H1 (cell line): ENCODE measurements at regions not wholly inside any gene's neighbourhood (a gene's known extent, or its start where the extent isn't known, plus 50 kb on each side); places are given as distances from the start of the nearest gene placed in this dataset.

ENCODE experiments used
- CTCF ChIA-PET: fragments of 300-600 bp; sonication (Branson Sonifier 250); formaldehyde crosslinking; loops from one replicate; lab custom pipeline; 2021; ENCODE audit not compliant: partially characterized antibody; lab: Charles Lee
- POLR2A ChIA-PET: fragments of 300-600 bp; sonication (Branson Sonifier 250); formaldehyde crosslinking; loops from one replicate; lab custom pipeline; 2021; ENCODE audit warnings: inconsistent platforms; ENCODE audit not compliant: partially characterized antibody; lab: Charles Lee
- DNase-seq, 2 experiments: peaks; one replicate each; pipeline versions ENCODE4 v3.0.0 to v3.0.0-alpha.2; 2010 to 2022; ENCODE audit warnings: low spot score in 2 of 2, low read depth in 1 of 2, mixed read lengths in 1 of 2
- FAIRE-seq: peaks from 2 replicates; lab custom pipeline; 2011; peaks lifted over from hg19 to GRCh38; lab: Jason Lieb, UNC
- H2AFZ ChIP-seq: 2 replicates; pipeline ENCODE4 v1.8.1; 2012; ENCODE audit warnings: low read length, inconsistent platforms
- H2AK5ac ChIP-seq: 2 replicates; pipeline ENCODE4 v1.6.1; 2013; ENCODE audit warnings: low read depth, low read length
- H2BK120ac ChIP-seq: replicated peaks from 2 replicates; pipeline ENCODE3; 2013; ENCODE audit warnings: low read depth, low read length, inconsistent platforms
- H2BK12ac ChIP-seq: 2 replicates; pipeline ENCODE4 v1.6.1; 2013; ENCODE audit warnings: low read depth, low read length
- H2BK15ac ChIP-seq: 2 replicates; pipeline ENCODE4 v1.6.1; 2013; ENCODE audit warnings: low read length
- H2BK20ac ChIP-seq: 2 replicates; pipeline ENCODE4 v1.6.1; 2013; ENCODE audit warnings: low read length
- H2BK5ac ChIP-seq: 2 replicates; pipeline ENCODE4 v1.6.1; 2013; ENCODE audit warnings: low read depth, low read length
- H3K14ac ChIP-seq: 2 replicates; pipeline ENCODE4 v1.6.1; 2013; ENCODE audit warnings: inconsistent platforms; ENCODE audit not compliant: insufficient read length
- H3K18ac ChIP-seq: 2 replicates; pipeline ENCODE4 v1.6.1; 2013; ENCODE audit warnings: low read length; ENCODE audit errors: extremely low read depth
- H3K23ac ChIP-seq: 2 replicates; pipeline ENCODE4 v1.6.1; 2013; ENCODE audit warnings: inconsistent platforms; ENCODE audit not compliant: insufficient read length
- H3K23me2 ChIP-seq: 2 replicates; pipeline ENCODE4 v1.6.1; 2013; ENCODE audit warnings: low read depth, low read length
- H3K27ac ChIP-seq: 2 replicates; pipeline ENCODE4 v1.6.1; 2011; ENCODE audit warnings: low read depth, low read length, inconsistent platforms
- H3K27me3 ChIP-seq, 4 experiments: replicated peaks in 1 of 4; 1 replicate in 1 of 4; 2 replicates in 3 of 4; pipeline versions ENCODE4 v1.6.1 to v1.8.1; 2011 to 2013; ENCODE audit warnings: low read length in 3 of 4, mild to moderate bottlenecking in 3 of 4, inconsistent platforms in 2 of 4, mixed read lengths in 2 of 4, moderate library complexity in 1 of 4; ENCODE audit not compliant: control insufficient read depth in 3 of 4, insufficient read depth in 3 of 4; ENCODE audit errors: extremely low read depth in 1 of 4
- H3K36me3 ChIP-seq, 4 experiments: 2 replicates each; pipeline versions ENCODE4 v1.6.1 to v1.8.1; 2011 to 2013; ENCODE audit warnings: mild to moderate bottlenecking in 4 of 4, low read length in 3 of 4, moderate library complexity in 2 of 4, control low read depth in 1 of 4, inconsistent platforms in 1 of 4; ENCODE audit not compliant: insufficient read depth in 4 of 4, control insufficient read depth in 2 of 4
- H3K4ac ChIP-seq: replicated peaks from 2 replicates; pipeline ENCODE3; 2013; ENCODE audit warnings: low read length, low read depth, mixed read lengths, inconsistent platforms; ENCODE audit not compliant: insufficient read length
- H3K4me1 ChIP-seq, 4 experiments: replicated peaks in 1 of 4; 1 replicate in 1 of 4; 2 replicates in 3 of 4; pipeline versions ENCODE4 v1.6.1 to v1.8.1; 2011 to 2013; ENCODE audit warnings: low read length in 3 of 4, inconsistent platforms in 2 of 4, mixed read lengths in 1 of 4; ENCODE audit not compliant: insufficient read depth in 4 of 4, control insufficient read depth in 3 of 4
- H3K4me2 ChIP-seq, 2 experiments: 2 replicates each; pipeline versions ENCODE4 v1.6.1 to v1.8.1; 2011 to 2013; ENCODE audit warnings: low read depth in 2 of 2, low read length in 2 of 2, control low read depth in 1 of 2, inconsistent platforms in 1 of 2, mild to moderate bottlenecking in 1 of 2; ENCODE audit not compliant: insufficient read depth in 1 of 2
- H3K4me3 ChIP-seq, 4 experiments: fragments of 200-600, 300-600 bp in 1 of 4; sonication (generic), shearing (Covaris generic), sonication (Bioruptor Twin) in 1 of 4; 2 replicates each; pipeline versions ENCODE4 v1.5.1 to v1.8.1; 2011 to 2016; ENCODE audit warnings: low read length in 4 of 4, low read depth in 3 of 4, control low read depth in 2 of 4, inconsistent platforms in 2 of 4, mild to moderate bottlenecking in 2 of 4, mixed read lengths in 1 of 4, moderate library complexity in 1 of 4; ENCODE audit not compliant: insufficient read depth in 2 of 4; ENCODE audit errors: extremely low read depth in 1 of 4
- H3K56ac ChIP-seq: replicated peaks from 2 replicates; pipeline ENCODE3; 2013; ENCODE audit warnings: low read depth, mild to moderate bottlenecking, mixed read lengths, low read length, inconsistent platforms; ENCODE audit not compliant: insufficient read length
- H3K79me1 ChIP-seq: 2 replicates; pipeline ENCODE4 v1.6.1; 2013; ENCODE audit warnings: low read depth, low read length, control low read depth
- H3K79me2 ChIP-seq, 2 experiments: 2 replicates each; pipeline versions ENCODE4 v1.6.1 to v1.8.1; 2012 to 2013; ENCODE audit warnings: low read length in 2 of 2, mild to moderate bottlenecking in 2 of 2, inconsistent platforms in 1 of 2; ENCODE audit not compliant: insufficient read depth in 2 of 2, control insufficient read depth in 1 of 2
- H3K9ac ChIP-seq, 4 experiments: replicated peaks in 1 of 4; 1 replicate in 1 of 4; 2 replicates in 3 of 4; pipeline versions ENCODE4 v1.6.1 to v1.8.1; 2011 to 2013; ENCODE audit warnings: low read depth in 3 of 4, low read length in 3 of 4, control low read depth in 2 of 4, mild to moderate bottlenecking in 2 of 4, moderate library complexity in 2 of 4, inconsistent platforms in 1 of 4; ENCODE audit errors: extremely low read depth in 1 of 4
- H3K9me3 ChIP-seq, 2 experiments: 2 replicates each; pipeline versions ENCODE4 v1.6.1 to v1.8.1; 2012 to 2013; ENCODE audit warnings: mild to moderate bottlenecking in 2 of 2, moderate library complexity in 2 of 2, control low read depth in 1 of 2, inconsistent platforms in 1 of 2, low read depth in 1 of 2, low read length in 1 of 2, mixed read lengths in 1 of 2; ENCODE audit not compliant: insufficient read depth in 2 of 2
- H4K20me1 ChIP-seq, 2 experiments: replicated peaks in 1 of 2; 2 replicates each; pipeline versions ENCODE3 to v1.8.1; 2011 to 2013; ENCODE audit warnings: inconsistent platforms in 2 of 2, low read length in 2 of 2, mild to moderate bottlenecking in 1 of 2; ENCODE audit not compliant: insufficient read depth in 2 of 2, control insufficient read depth in 1 of 2
- H4K5ac ChIP-seq: 2 replicates; pipeline ENCODE4 v1.6.1; 2013; ENCODE audit warnings: low read length, low read depth, mixed read lengths, inconsistent platforms; ENCODE audit not compliant: insufficient read length
- H4K8ac ChIP-seq: 2 replicates; pipeline ENCODE4 v1.8.0; 2013; ENCODE audit warnings: mild to moderate bottlenecking, moderate library complexity, low read length, inconsistent platforms; ENCODE audit not compliant: insufficient read depth; ENCODE audit errors: extremely low read depth
- H4K91ac ChIP-seq: replicated peaks from 2 replicates; pipeline ENCODE3; 2013; ENCODE audit warnings: low read length, mixed read lengths, inconsistent platforms; ENCODE audit not compliant: insufficient read length
- FOSL1 ChIP-seq: IDR thresholded peaks from 2 replicates; pipeline ENCODE4 v1.6.1; 2011; ENCODE audit warnings: mild to moderate bottlenecking, low read depth, low read length, moderate library complexity; ENCODE audit not compliant: insufficient read depth
- GTF2F1 ChIP-seq: IDR thresholded peaks from 2 replicates; pipeline ENCODE4 v1.6.1; 2012; ENCODE audit warnings: low read depth, low read length, improper control_type of control experiment, borderline replicate concordance
- HDAC2 ChIP-seq, 2 experiments: fragments of 300-600 bp in 1 of 2; sonication (generic) in 1 of 2; IDR thresholded peaks; 2 replicates each; pipeline ENCODE4 v1.6.1; 2011 to 2012; ENCODE audit warnings: low read depth in 2 of 2, low read length in 2 of 2, mild to moderate bottlenecking in 2 of 2, moderate library complexity in 2 of 2, borderline replicate concordance in 1 of 2, inconsistent platforms in 1 of 2
- HDAC6 ChIP-seq: IDR thresholded peaks from one replicate; pipeline ENCODE4 v1.7.1; 2012; ENCODE audit warnings: low read depth, mild to moderate bottlenecking, inconsistent platforms, low read length, moderate library complexity
- JUN ChIP-seq: IDR thresholded peaks from 2 replicates; pipeline ENCODE4 v1.6.1; 2011; ENCODE audit warnings: low read depth, mild to moderate bottlenecking, improper control_type of control experiment, low read length
- NANOG ChIP-seq: IDR thresholded peaks from 2 replicates; pipeline ENCODE4 v1.6.1; 2011; ENCODE audit warnings: low read length, low read depth, mild to moderate bottlenecking, inconsistent platforms; ENCODE audit not compliant: insufficient read depth, poor library complexity, severe bottlenecking
- POLR2AphosphoS5 ChIP-seq: IDR thresholded peaks from 2 replicates; pipeline ENCODE4 v1.6.1; 2011; ENCODE audit warnings: low read depth, low read length
- RBBP5 ChIP-seq: IDR thresholded peaks from 2 replicates; pipeline ENCODE4 v1.7.1; 2012; ENCODE audit warnings: low read depth, mild to moderate bottlenecking, inconsistent platforms, low read length, moderate library complexity, borderline replicate concordance
- SP1 ChIP-seq: IDR thresholded peaks from 2 replicates; pipeline ENCODE4 v1.6.1; 2011; ENCODE audit warnings: low read depth, low read length
- SP4 ChIP-seq: IDR thresholded peaks from 2 replicates; pipeline ENCODE4 v1.6.1; 2012; ENCODE audit warnings: low read length, inconsistent platforms
- ZNF274 ChIP-seq: IDR thresholded peaks from 2 replicates; pipeline ENCODE4 v1.7.0; 2012; ENCODE audit warnings: low read length, borderline replicate concordance; ENCODE audit errors: extremely low read depth
- WGBS, 2 experiments: shearing (Covaris generic) in 1 of 2; methylation state at CpG; one replicate each; pipeline versions ENCODE4 v1.1.6 to v1.1.7; 2013 to 2015; ENCODE audit warnings: low lambda C conversion rate in 2 of 2, mixed read lengths in 2 of 2, inconsistent platforms in 1 of 2, low coverage in 1 of 2, missing lambda C conversion rate in 1 of 2; ENCODE audit not compliant: insufficient replicate concordance in 2 of 2, insufficient coverage in 1 of 2, insufficient read length in 1 of 2; ENCODE audit errors: extremely low coverage in 1 of 2, missing lambda C conversion rate in 1 of 2; 5-methylcytosine and 5-hydroxymethylcytosine counted together

GRCh38 chr1:73162564-73162963, 880.2 kb upstream of the NEGR1 start:
- Histone ChIP-seq H4K5ac (no peak overlapping the region), H3K23ac (no peak overlapping the region), H4K20me1 (no peaks in the 10 kb centered on the region), H3K14ac (no peak overlapping the region), H3K79me1 (no peaks in the 10 kb centered on the region), H2AFZ (no peak overlapping the region), H2BK5ac (no peak overlapping the region), H2BK20ac (no peak overlapping the region), H3K27ac (no peak overlapping the region), H3K4me1 (no peaks in the 10 kb centered on the region), H2AK5ac (no peak overlapping the region), H3K18ac (no peak overlapping the region), H3K4ac (no peak overlapping the region), H3K9ac (no peak overlapping the region), H2BK15ac (no peak overlapping the region), H3K4me2 (no peak overlapping the region), H2BK120ac (no peak overlapping the region), H4K91ac (no peak overlapping the region), H3K36me3 (no peaks in the 10 kb centered on the region), H3K23me2 (no peaks in the 10 kb centered on the region), H3K9me3 (no peaks in the 10 kb centered on the region), H3K27me3 (no peaks in the 10 kb centered on the region), H3K4me3 (no peak overlapping the region), H4K8ac (no peak overlapping the region), H3K79me2 (no peaks in the 10 kb centered on the region), H2BK12ac (no peak overlapping the region), H3K56ac (no peak overlapping the region)
- CTCF ChIA-PET: no interaction called here
- no peak for DNase-seq
- no peak for FAIRE-seq
- POLR2A ChIA-PET: no interaction called here
- 93% methylated on average over 5 of the region's 5 CpGs; no CpG with 5 or more reads in 1 of the 2 experiments for WGBS, 2 experiments
- no peak for TF ChIP-seq GTF2F1
- no peak for TF ChIP-seq ZNF274
- no peak for TF ChIP-seq NANOG
- no peak for TF ChIP-seq FOSL1
- no peak for TF ChIP-seq SP4
- TF ChIP-seq JUN: no peak
- no peak for TF ChIP-seq RBBP5
- no peak for TF ChIP-seq POLR2AphosphoS5
- TF ChIP-seq SP1: no peak
- TF ChIP-seq HDAC2 (IDR thresholded peaks at IDR 0.05; ENCODE audit: borderline replicate concordance in 1 of 2, low read depth in 2 of 2, low read length in 2 of 2): no peak
- no peak for TF ChIP-seq HDAC6
